HG03354 (cell line): ENCODE measurements at regions not wholly inside any gene's neighbourhood (a gene's known extent, or its start where the extent isn't known, plus 50 kb on each side); places are given as distances from the start of the nearest gene placed in this dataset.
A peak's percentile ranks its signal among the peaks of the same experiment; 100 is the strongest.

Experiments
- ATAC-seq: cut with Tn5 transposase; IDR thresholded peaks from one replicate; pipeline ENCODE4 v1.9.1; 2021; ENCODE audit warnings: mild to moderate bottlenecking; ENCODE audit not compliant: unreplicated experiment, poor library complexity, severe bottlenecking

DNA sequence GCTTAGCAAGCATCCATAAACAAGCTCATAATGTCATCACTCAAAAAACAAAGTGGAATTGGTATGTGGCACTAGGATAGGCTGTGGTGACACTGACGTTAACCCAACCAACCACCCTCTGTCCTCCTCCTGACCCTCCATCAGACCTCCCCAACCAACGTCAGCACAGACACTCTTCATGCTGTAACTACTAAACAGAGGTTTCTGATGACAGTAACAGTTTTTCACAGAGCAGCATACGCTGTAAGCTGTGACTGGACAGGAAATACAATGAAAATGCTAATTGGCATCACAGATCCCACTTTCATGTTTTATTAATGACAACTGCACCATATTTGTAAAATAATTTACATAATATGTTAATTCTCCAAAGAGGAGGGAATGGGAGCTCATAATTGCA, 238.0 kb downstream of the IRS2 start:
- ATAC-seq = peak; percentile 79

DNA sequence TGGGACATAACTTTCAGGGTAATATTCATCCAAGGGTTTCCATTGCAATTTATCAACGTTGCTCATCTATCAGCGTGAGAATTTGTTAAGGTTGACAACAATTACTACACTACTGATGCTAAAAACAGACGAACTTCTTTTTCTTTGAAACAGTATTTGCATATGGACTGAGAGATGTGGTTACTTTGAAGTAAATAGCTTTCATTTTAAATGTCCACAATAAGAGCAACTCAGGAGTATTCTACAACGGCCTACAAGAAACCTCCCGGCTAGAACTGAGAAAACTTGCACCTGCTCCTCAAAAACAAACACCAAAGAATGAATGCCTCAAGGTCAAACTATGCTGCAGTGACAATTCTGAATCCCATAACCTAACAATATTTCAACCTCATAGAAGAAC, 238.4 kb downstream of the IRS2 start:
- peak; percentile 86 for ATAC-seq

GRCh38 chr13:109545931-109546330, 240.5 kb downstream of the IRS2 start:
- no peak for ATAC-seq

GRCh38 chr13:109541081-109541480, 245.3 kb downstream of the IRS2 start:
- ATAC-seq = no peak

GRCh38 chr13:109537584-109537983, 248.8 kb downstream of the IRS2 start:
- ATAC-seq = no peak

DNA sequence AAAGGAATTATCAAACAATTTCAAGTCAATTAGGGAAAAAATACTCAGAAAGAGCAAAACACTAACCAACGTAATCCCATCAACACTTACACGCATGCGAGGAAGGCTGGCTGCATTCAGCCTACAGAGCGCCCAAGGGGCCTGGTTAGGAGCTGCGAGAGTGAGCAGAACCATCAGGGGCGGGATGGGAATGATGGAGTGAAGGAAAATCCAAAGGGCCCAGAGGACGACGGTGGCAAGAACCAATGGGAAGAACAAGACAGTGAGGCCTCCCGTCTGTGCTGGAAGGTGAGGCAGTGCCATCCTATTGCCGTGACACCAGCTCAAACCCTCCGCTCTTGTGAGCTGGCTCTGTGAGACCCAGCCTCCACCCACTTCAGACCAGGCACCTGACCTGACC, 253.0 kb downstream of the IRS2 start:
- ATAC-seq = no peak

- no peak for ATAC-seq
Observed at GRCh38 chr13:109529964-109530363, 256.4 kb downstream of the IRS2 start.

DNA sequence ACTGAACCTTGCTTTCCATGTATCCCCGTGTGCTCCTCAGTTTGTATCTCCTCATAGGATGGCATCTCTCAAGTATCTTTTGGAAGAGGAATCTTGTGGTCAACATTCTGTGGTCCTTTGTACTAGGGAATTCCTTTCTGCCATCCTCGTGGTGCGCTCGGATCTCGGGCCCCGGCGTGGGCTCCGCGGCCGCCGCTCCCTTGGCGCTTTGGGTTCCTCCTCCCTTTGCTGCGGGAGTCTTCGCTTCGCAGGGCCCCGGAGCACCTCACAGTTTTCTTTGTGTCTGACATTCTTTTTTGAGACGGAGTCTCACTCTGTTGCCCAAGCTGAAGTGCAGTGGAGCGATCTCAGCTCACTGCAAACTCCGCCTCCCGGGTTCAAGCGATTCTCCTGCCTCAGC, 264.7 kb downstream of the IRS2 start:
- ATAC-seq = no peak

GRCh38 chr13:109517517-109517916, 268.9 kb downstream of the IRS2 start:
- ATAC-seq = no peak

DNA sequence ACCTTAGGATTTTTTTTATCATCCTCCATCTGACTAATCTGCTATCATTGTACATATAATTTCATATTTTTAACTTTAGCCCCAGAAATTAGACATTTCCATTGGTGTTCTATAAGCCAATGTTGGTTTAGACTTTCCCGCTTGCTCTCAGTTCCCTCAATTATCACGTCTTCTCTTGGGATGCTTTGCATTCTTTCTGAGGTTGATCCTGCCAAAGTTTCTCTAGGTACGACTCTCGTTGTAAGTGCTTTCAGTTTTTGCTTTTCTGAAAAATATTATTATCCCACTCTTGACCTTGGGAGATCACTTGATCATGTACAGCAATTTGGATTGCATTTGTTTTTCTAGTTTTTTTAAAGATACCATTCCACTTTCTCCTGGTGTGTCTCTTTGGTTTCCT, 270.2 kb downstream of the IRS2 start:
- ATAC-seq = no peak

DNA sequence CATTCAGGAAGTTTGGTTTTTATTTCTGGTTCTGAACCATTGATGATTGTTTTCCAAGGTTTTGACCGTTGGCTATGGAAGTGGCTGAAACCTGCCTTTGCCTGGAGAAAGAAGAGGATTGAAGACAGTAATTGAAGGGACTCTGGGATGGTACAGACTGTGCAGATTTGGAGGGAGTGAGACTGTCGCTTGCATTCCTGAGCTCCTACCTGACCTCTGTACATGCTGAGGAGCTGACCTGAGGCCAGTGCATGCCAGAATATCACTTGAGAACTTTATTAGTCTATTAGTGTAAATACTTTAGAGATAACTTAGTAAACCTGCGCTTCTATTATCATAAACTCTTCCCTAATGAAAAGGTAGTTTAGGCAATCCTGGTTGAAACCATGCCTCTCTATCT, 276.4 kb downstream of the IRS2 start:
- ATAC-seq = no peak

GRCh38 chr13:109509154-109509900, 277.1 kb downstream of the IRS2 start:
- no peak for ATAC-seq

- no peak for ATAC-seq
Observed at GRCh38 chr13:109500146-109500773, 286.1 kb downstream of the IRS2 start.

DNA sequence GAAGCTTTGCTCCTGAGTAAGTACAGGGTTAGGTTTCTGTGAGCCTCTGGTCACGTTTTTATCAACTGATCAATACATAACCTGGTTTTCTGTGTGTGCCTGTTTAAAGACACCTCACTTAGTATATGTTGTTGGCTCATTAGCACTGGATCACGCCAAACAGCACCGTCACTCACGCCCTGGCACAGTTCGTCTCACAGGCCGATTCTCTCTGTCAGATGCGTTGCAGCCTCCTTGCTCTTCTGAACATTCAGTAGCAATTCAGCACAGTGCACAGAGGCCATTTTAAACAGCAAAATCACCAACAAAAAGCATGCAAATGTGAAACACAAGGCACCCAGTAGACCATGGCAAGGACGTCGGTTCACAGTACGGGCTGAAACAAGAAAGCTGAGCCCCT, 288.5 kb downstream of the IRS2 start:
- ATAC-seq = no peak

GRCh38 chr13:109496216-109496615, 290.2 kb downstream of the IRS2 start:
- ATAC-seq = no peak

GRCh38 chr13:109494925-109495369, 291.4 kb downstream of the IRS2 start:
- ATAC-seq = no peak

DNA sequence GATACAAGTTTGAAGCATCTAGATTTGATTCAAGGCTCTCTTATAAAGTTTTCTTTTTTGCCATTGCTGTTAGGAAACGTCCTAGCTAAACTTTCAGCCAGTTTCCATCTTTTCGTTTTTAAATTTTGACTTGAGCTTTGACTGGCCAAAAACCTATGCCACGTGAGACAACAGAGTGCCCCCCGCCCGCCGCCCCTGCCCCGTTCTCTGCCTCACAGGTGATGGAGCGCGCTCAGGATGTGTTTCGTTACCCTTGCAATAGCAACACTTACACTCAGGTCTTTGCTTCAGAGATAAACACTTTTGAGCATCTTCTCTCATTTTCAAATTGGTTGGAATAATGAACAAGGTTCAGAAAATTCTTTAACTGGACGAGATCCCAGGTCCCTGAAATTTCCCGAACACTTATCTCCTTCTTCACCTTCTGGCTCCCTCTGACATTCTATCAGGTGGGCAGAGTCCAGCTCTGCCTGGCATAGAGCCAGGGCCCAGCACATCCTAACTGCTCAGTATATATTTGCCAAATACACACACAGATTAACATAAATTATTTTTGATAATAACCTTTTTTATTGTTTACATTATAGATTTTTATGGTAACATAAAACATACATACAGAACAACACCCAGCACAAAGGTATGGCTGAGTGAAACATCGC, 301.1 kb downstream of the IRS2 start:
- ATAC-seq = no peak

- ATAC-seq = no peak
Observed at GRCh38 chr13:109483284-109483683, 303.1 kb downstream of the IRS2 start.

DNA sequence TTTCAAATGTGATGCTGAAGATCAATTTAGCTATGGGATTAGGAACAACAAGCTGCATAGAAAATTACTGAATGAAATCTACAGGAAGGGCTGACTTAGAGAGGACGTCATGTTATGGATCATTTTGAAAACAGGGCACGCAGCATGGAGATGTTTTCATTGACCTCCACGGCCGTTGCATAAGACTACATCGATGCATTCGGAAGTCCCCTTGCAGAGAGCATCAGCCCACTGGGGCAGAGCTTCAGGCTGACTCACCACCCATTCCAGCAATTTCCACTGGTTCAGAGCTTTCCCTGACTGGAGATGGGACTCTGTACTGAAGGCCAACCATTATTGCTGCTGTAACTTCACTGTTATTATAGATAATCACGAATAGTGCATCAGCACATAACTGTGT, 305.3 kb downstream of the IRS2 start:
- ATAC-seq = no peak

DNA sequence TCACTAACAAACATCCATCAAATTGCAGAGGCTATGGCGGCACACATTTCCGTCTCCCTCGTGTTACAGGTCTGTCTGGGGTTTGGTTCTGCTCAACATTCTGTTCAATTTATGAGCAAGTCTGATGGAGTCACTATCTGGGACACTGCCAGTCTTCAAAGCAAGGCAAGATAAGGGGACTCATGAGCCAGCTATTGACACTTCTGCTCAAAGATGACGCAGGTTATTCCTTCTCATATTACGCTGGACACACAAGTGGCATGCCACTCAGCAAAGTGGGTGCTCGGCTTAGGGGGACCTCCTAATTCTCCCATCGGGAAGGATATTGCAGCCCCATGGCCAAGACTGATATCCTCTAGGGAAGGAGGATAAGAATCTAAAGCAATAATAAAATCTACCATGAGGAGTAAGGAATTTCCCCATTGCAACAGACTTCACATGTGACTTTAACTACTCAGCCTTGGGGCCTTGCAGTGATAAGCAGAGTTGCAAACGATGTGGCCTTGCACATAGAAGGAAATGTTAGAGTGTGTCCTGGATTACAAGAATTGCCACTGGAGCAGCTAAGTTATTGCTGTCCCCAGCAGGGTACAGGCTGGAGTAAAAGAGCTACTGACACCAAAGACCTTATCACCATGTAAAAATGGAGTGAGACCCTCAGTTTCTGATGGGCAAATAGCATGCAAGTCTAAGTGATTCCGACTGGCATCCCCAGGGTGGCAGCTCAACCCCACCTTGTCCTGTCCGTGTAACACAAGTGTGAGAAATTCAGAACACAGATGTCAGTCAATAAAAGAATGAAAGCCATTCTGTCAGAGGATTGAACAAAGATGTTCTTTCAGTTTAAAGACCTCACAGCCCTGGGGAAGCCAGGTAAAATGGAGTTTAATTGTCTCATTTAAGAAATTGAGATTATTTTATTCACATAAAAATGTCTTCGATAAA, 306.1 kb downstream of the IRS2 start:
- ATAC-seq = no peak
